HCT116 (cell line): ENCODE measurements at regions not wholly inside any gene's neighbourhood (a gene's known extent, or its start where the extent isn't known, plus 50 kb on each side); places are given as distances from the start of the nearest gene placed in this dataset.
"Not testable (repeated sequence)": the region's sequence is repeated elsewhere in the genome, so short reads cannot be mapped to it uniquely, and the experiment has no call there.

Source experiments
- ELF1 ChIP-seq: IDR thresholded peaks from 2 replicates; pipeline ENCODE4 v1.6.1; 2012; ENCODE audit warnings: low read depth, borderline replicate concordance
- EZH2 ChIP-seq: fragments of 200-600 bp; sonication (generic); IDR thresholded peaks from 2 replicates; pipeline ENCODE4 v1.6.1; 2017; ENCODE audit warnings: antibody characterized with exemption, mixed run types
- EZH2phosphoT487 ChIP-seq: fragments of 200-600 bp; IDR thresholded peaks from 2 replicates; pipeline ENCODE4 v1.6.1; 2018; ENCODE audit warnings: antibody characterized with exemption, borderline replicate concordance
- POLR2A ChIP-seq: IDR thresholded peaks from 2 replicates; pipeline ENCODE4 v1.7.0; 2011; ENCODE audit warnings: borderline replicate concordance; ENCODE audit not compliant: insufficient read depth, insufficient read length; ENCODE audit errors: extremely low read depth
- POLR2AphosphoS5 ChIP-seq: IDR thresholded peaks from 2 replicates; pipeline ENCODE4 v1.6.1; 2011; ENCODE audit warnings: mild to moderate bottlenecking, low read depth, low read length, moderate library complexity
- RAD21 ChIP-seq: IDR thresholded peaks from 2 replicates; pipeline ENCODE4 v1.6.1; 2012; ENCODE audit warnings: low read depth, mild to moderate bottlenecking
- SP1 ChIP-seq: IDR thresholded peaks from 2 replicates; pipeline ENCODE4 v1.6.1; 2012; ENCODE audit warnings: low read depth
- SRF ChIP-seq: IDR thresholded peaks from 2 replicates; pipeline ENCODE4 v1.6.1; 2012; ENCODE audit warnings: low read depth
- TCF7L2 ChIP-seq: IDR thresholded peaks from 2 replicates; pipeline ENCODE4 v1.7.0; 2011; ENCODE audit warnings: borderline replicate concordance, inconsistent platforms; ENCODE audit not compliant: insufficient read depth, insufficient read length; ENCODE audit errors: extremely low read depth
- ZNF274 ChIP-seq: fragments of 200-500 bp; sonication (Bioruptor generic); IDR thresholded peaks from 2 replicates; pipeline ENCODE4 v1.6.1; 2014; ENCODE audit warnings: mild to moderate bottlenecking, low read depth, low read length, inconsistent platforms
- TF ChIP-seq, protein P1 (sequence below), 3 experiments: fragments of 200-600 bp in 1 of 3; sonication (generic) in 1 of 3; IDR thresholded peaks in 2 of 3; conservative IDR thresholded peaks in 1 of 3; 2 replicates each; pipeline ENCODE4 v1.5.1; 2012 to 2017; ENCODE audit warnings: low read depth in 2 of 3, low read length in 2 of 3, antibody characterized with exemption in 1 of 3, borderline replicate concordance in 1 of 3, control low read depth in 1 of 3, mild to moderate bottlenecking in 1 of 3, mixed read lengths in 1 of 3, mixed run types in 1 of 3, moderate library complexity in 1 of 3; ENCODE audit not compliant: insufficient read depth in 1 of 3
- TF ChIP-seq, protein P2 (sequence below): IDR thresholded peaks from 2 replicates; pipeline ENCODE4 v1.6.1; 2012
- TF ChIP-seq, protein P3 (sequence below): IDR thresholded peaks from 2 replicates; pipeline ENCODE4 v1.6.1; 2012

DNA sequence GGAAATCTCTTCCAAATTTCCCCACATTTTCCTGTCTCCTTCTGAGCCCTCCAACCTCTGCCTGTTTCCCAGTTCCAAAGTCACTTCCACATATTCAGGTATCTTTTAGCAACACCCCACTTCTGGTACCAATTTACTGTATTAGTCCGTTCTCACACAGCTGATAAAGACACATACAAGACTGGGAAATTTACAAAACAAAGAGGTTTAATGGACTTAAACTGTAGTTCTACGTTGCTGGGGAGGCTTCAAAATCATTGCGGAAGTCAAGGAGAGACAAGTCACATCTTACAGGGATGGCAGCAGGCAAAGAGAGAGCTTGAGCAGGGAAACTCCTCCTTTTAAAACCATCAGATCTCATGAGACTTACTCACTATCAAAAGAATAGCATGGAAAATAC is 122.0 kb downstream of the ALG1L2 start:
- TF ChIP-seq, protein P1, sequence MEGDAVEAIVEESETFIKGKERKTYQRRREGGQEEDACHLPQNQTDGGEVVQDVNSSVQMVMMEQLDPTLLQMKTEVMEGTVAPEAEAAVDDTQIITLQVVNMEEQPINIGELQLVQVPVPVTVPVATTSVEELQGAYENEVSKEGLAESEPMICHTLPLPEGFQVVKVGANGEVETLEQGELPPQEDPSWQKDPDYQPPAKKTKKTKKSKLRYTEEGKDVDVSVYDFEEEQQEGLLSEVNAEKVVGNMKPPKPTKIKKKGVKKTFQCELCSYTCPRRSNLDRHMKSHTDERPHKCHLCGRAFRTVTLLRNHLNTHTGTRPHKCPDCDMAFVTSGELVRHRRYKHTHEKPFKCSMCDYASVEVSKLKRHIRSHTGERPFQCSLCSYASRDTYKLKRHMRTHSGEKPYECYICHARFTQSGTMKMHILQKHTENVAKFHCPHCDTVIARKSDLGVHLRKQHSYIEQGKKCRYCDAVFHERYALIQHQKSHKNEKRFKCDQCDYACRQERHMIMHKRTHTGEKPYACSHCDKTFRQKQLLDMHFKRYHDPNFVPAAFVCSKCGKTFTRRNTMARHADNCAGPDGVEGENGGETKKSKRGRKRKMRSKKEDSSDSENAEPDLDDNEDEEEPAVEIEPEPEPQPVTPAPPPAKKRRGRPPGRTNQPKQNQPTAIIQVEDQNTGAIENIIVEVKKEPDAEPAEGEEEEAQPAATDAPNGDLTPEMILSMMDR (IDR thresholded peaks at IDR 0.05 in 2 of 3, conservative IDR thresholded peaks at IDR 0.05 in 1 of 3; ENCODE audit: borderline replicate concordance in 1 of 3, insufficient read depth in 1 of 3, low read depth in 2 of 3, low read length in 2 of 3) = not testable (repeated sequence)
- TF ChIP-seq TCF7L2, EZH2phosphoT487, POLR2A, RAD21, ZNF274, SRF, POLR2AphosphoS5, EZH2, ELF1, SP1: not testable (repeated sequence)
- TF ChIP-seq, protein P2, sequence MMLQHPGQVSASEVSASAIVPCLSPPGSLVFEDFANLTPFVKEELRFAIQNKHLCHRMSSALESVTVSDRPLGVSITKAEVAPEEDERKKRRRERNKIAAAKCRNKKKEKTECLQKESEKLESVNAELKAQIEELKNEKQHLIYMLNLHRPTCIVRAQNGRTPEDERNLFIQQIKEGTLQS = not testable (repeated sequence)
- TF ChIP-seq, protein P3, sequence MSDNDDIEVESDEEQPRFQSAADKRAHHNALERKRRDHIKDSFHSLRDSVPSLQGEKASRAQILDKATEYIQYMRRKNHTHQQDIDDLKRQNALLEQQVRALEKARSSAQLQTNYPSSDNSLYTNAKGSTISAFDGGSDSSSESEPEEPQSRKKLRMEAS = not testable (repeated sequence)
